Keratinocyte (primary cell): ENCODE measurements at regions not wholly inside any gene's neighbourhood (a gene's known extent, or its start where the extent isn't known, plus 50 kb on each side); places are given as distances from the start of the nearest gene placed in this dataset.

Experiments used
- DNase-seq: peaks from one replicate; pipeline ENCODE4 v3.0.0-alpha.2; 2011; ENCODE audit warnings: low read depth, missing footprints, low spot score
- FAIRE-seq: peaks from 2 replicates; lab custom pipeline; 2011; peaks lifted over from hg19 to GRCh38; lab: Jason Lieb, UNC
- H2AFZ ChIP-seq: 2 replicates; pipeline ENCODE4 v1.6.0; 2012; ENCODE audit warnings: low read length, control low read depth, inconsistent platforms; ENCODE audit not compliant: control insufficient read depth
- H3K27ac ChIP-seq: 2 replicates; pipeline ENCODE4 v1.5.1; 2011; ENCODE audit warnings: low read length; ENCODE audit not compliant: control insufficient read depth, insufficient read depth
- H3K27me3 ChIP-seq: 3 replicates; pipeline ENCODE4 v1.6.0; 2011; ENCODE audit warnings: low read length; ENCODE audit not compliant: control insufficient read depth, insufficient read depth; ENCODE audit errors: extremely low read depth
- H3K36me3 ChIP-seq, 2 experiments: 2 replicates in 1 of 2; 3 replicates in 1 of 2; pipeline ENCODE4 v1.5.1; 2011; ENCODE audit warnings: low read length in 2 of 2, mild to moderate bottlenecking in 1 of 2; ENCODE audit not compliant: control insufficient read depth in 2 of 2, insufficient read depth in 2 of 2; ENCODE audit errors: extremely low read depth in 1 of 2
- H3K4me1 ChIP-seq: 3 replicates; pipeline ENCODE4 v1.5.1; 2011; ENCODE audit warnings: low read length; ENCODE audit not compliant: control insufficient read depth, insufficient read depth; ENCODE audit errors: extremely low read depth
- H3K4me2 ChIP-seq: 3 replicates; pipeline ENCODE4 v1.6.0; 2011; ENCODE audit warnings: low read depth, low read length; ENCODE audit not compliant: control insufficient read depth, insufficient read depth; ENCODE audit errors: extremely low read depth
- H3K4me3 ChIP-seq, 3 experiments: fragments of 200-600 bp in 1 of 3; sonication (generic) in 1 of 3; 2 replicates in 2 of 3; 3 replicates in 1 of 3; pipeline ENCODE4 v1.5.1; 2011 to 2016; ENCODE audit warnings: low read length in 3 of 3, mild to moderate bottlenecking in 3 of 3, control low read depth in 2 of 3, inconsistent platforms in 1 of 3, low read depth in 1 of 3, mixed read lengths in 1 of 3, mixed run types in 1 of 3, moderate library complexity in 1 of 3; ENCODE audit not compliant: control insufficient read depth in 2 of 3, insufficient read depth in 2 of 3; ENCODE audit errors: extremely low read depth in 1 of 3
- H3K79me2 ChIP-seq: 2 replicates; pipeline ENCODE4 v1.6.0; 2012; ENCODE audit warnings: low read length; ENCODE audit not compliant: control insufficient read depth, insufficient read depth
- H3K9ac ChIP-seq: 3 replicates; pipeline ENCODE4 v1.6.0; 2011; ENCODE audit warnings: low read length; ENCODE audit not compliant: control insufficient read depth, insufficient read depth; ENCODE audit errors: extremely low read depth
- H3K9me1 ChIP-seq: 3 replicates; pipeline ENCODE4 v1.6.0; 2011; ENCODE audit warnings: low read length; ENCODE audit not compliant: control insufficient read depth, insufficient read depth; ENCODE audit errors: extremely low read depth
- H3K9me3 ChIP-seq: 2 replicates; pipeline ENCODE4 v1.5.1; 2012; ENCODE audit warnings: low read depth, low read length; ENCODE audit not compliant: control insufficient read depth
- H4K20me1 ChIP-seq: 3 replicates; pipeline ENCODE4 v1.6.0; 2011; ENCODE audit warnings: low read length; ENCODE audit not compliant: control insufficient read depth, insufficient read depth; ENCODE audit errors: extremely low read depth
- CTCF ChIP-seq, 3 experiments: IDR thresholded peaks in 1 of 3; conservative IDR thresholded peaks in 1 of 3; optimal IDR thresholded peaks in 1 of 3; 2 replicates in 2 of 3; 3 replicates in 1 of 3; pipeline versions ENCODE3 to v1.5.1; 2011; ENCODE audit warnings: low read length in 3 of 3, mild to moderate bottlenecking in 3 of 3, moderate library complexity in 2 of 3, control low read depth in 1 of 3, inconsistent platforms in 1 of 3; ENCODE audit not compliant: insufficient read depth in 2 of 3; ENCODE audit errors: extremely low read depth in 1 of 3
- EZH2 ChIP-seq: IDR thresholded peaks from one replicate; pipeline ENCODE4 v1.6.1; 2012; ENCODE audit warnings: inconsistent platforms, mild to moderate bottlenecking, low read length, moderate library complexity
- dilution Hi-C: fragments of 300-500 bp; cut with MboI; formaldehyde crosslinking; loops from one replicate; pipeline ENCODE4 v1.7.0; 2020; ENCODE audit warnings: low sequenced_read_pairs; ENCODE audit not compliant: extremely low pct_ligation_motif_present

GRCh38 chr11:101797335-101797734 lies 117.5 kb upstream of the CEP126 start:
- Histone ChIP-seq H4K20me1 (no peaks in the 10 kb centered on the region), H3K27ac (no peak overlapping the region), H3K4me3 (no peak overlapping the region), H3K27me3 (no peaks in the 10 kb centered on the region), H3K4me2 (no peak overlapping the region), H3K36me3 (no peaks in the 10 kb centered on the region), H3K79me2 (no peaks in the 10 kb centered on the region), H3K9me3 (no peaks in the 10 kb centered on the region), H3K9me1 (no peaks in the 10 kb centered on the region), H2AFZ (no peak overlapping the region), H3K4me1 (no peaks in the 10 kb centered on the region), H3K9ac (no peak overlapping the region)
- FAIRE-seq (no peak), DNase-seq (no peak)
- TF ChIP-seq EZH2 = no peak
- TF ChIP-seq CTCF (optimal IDR thresholded peaks at IDR 0.05 in 1 of 3, IDR thresholded peaks at IDR 0.05 in 1 of 3, conservative IDR thresholded peaks at IDR 0.05 in 1 of 3; ENCODE audit: extremely low read depth in 1 of 3, insufficient read depth in 2 of 3, low read length in 3 of 3) = no peak
- dilution Hi-C loops = no loop called here

- no peaks in the 10 kb centered on the region for H3K79me2 ChIP-seq
- H3K27ac ChIP-seq = no peak overlapping the region
- no peak for FAIRE-seq
- H3K9me3 ChIP-seq = no peaks in the 10 kb centered on the region
- no peak for DNase-seq
- dilution Hi-C loops = no loop called here
- TF ChIP-seq EZH2 = no peak
- TF ChIP-seq CTCF (optimal IDR thresholded peaks at IDR 0.05 in 1 of 3, IDR thresholded peaks at IDR 0.05 in 1 of 3, conservative IDR thresholded peaks at IDR 0.05 in 1 of 3; ENCODE audit: extremely low read depth in 1 of 3, insufficient read depth in 2 of 3, low read length in 3 of 3) = no peak
- H3K4me1 ChIP-seq = no peaks in the 10 kb centered on the region
- no peak overlapping the region for H2AFZ ChIP-seq
- H3K27me3 ChIP-seq = no peaks in the 10 kb centered on the region
- no peak overlapping the region for H3K9ac ChIP-seq
- H3K9me1 ChIP-seq = no peaks in the 10 kb centered on the region
- H3K36me3 ChIP-seq = no peaks in the 10 kb centered on the region
- H3K4me3 ChIP-seq = no peak overlapping the region
- no peaks in the 10 kb centered on the region for H4K20me1 ChIP-seq
- H3K4me2 ChIP-seq = no peak overlapping the region
These were observed 122.0 kb upstream of the CEP126 start for GRCh38 chr11:101792814-101793213.
